B cell (primary cell): ENCODE measurements at regions not wholly inside any gene's neighbourhood (a gene's known extent, or its start where the extent isn't known, plus 50 kb on each side); places are given as distances from the start of the nearest gene placed in this dataset.

Experiments
- CTCF ChIP-seq: fragments of 200-600 bp; IDR thresholded peaks from one replicate; pipeline ENCODE4 v1.8.0; 2022; ENCODE audit warnings: antibody characterized with exemption, mild to moderate bottlenecking
- EZH2 ChIP-seq: IDR thresholded peaks from 2 replicates; pipeline ENCODE4 v1.6.1; 2012; ENCODE audit warnings: borderline replicate concordance, low read depth, mild to moderate bottlenecking, moderate library complexity, low read length; ENCODE audit not compliant: insufficient read depth, poor library complexity, severe bottlenecking

- TF ChIP-seq CTCF (no peak), EZH2 (no peak)
Observed at GRCh38 chr4:188612659-188613058, 473.4 kb downstream of the TRIML1 start.
